HepG2 (cell line): ENCODE measurements at regions not wholly inside any gene's neighbourhood (a gene's known extent, or its start where the extent isn't known, plus 50 kb on each side); places are given as distances from the start of the nearest gene placed in this dataset.

Experiments used
- BCL6 ChIP-seq: IDR thresholded peaks from 2 replicates; pipeline ENCODE4 v1.6.1; 2016; ENCODE audit warnings: missing genetic modification reagents, missing compliant biosample characterization
- ETS1 ChIP-seq: sonication (generic); formaldehyde crosslinking; IDR thresholded peaks from 2 replicates; pipeline ENCODE4 v1.4.0; 2020; ENCODE audit warnings: missing genetic modification reagents
- EZH2 ChIP-seq: conservative IDR thresholded peaks from 2 replicates; pipeline ENCODE4 v1.6.1; 2012; ENCODE audit warnings: mild to moderate bottlenecking, low read depth, low read length, moderate library complexity
- RAD21 ChIP-seq: fragments of 450-650 bp; formaldehyde crosslinking; IDR thresholded peaks from 2 replicates; pipeline ENCODE4 v1.5.0; 2020; ENCODE audit warnings: mild to moderate bottlenecking
- RELA ChIP-seq: sonication (generic); formaldehyde crosslinking; IDR thresholded peaks from 2 replicates; pipeline ENCODE4 v1.4.0; 2020; ENCODE audit warnings: missing genetic modification reagents
- REST ChIP-seq, 2 experiments: IDR thresholded peaks; 2 replicates each; pipeline ENCODE4 v1.6.1; 2011 to 2012; ENCODE audit warnings: low read length in 2 of 2, borderline replicate concordance in 1 of 2, low read depth in 1 of 2, mild to moderate bottlenecking in 1 of 2, moderate library complexity in 1 of 2
- STAG1 ChIP-seq: sonication (generic); formaldehyde crosslinking; IDR thresholded peaks from 2 replicates; pipeline ENCODE4 v1.4.0; 2020; ENCODE audit warnings: missing genetic modification reagents
- U2AF1 ChIP-seq: fragments of 200-400 bp; formaldehyde crosslinking; optimal IDR thresholded peaks from 2 replicates; pipeline ENCODE3; 2017; ENCODE audit warnings: mild to moderate bottlenecking, low read depth, low read length
- ZFP62 ChIP-seq: sonication (generic); formaldehyde crosslinking; IDR thresholded peaks from 2 replicates; pipeline ENCODE4 v1.4.0; 2020; ENCODE audit warnings: missing genetic modification reagents
- ZNF441 ChIP-seq: sonication (generic); formaldehyde crosslinking; IDR thresholded peaks from 2 replicates; pipeline ENCODE4 v1.7.0; 2021; ENCODE audit warnings: missing genetic modification reagents, borderline replicate concordance
- ZNF546 ChIP-seq: sonication (generic); formaldehyde crosslinking; conservative IDR thresholded peaks from 2 replicates; pipeline ENCODE4 v1.8.1; 2023; ENCODE audit warnings: mild to moderate bottlenecking, missing genetic modification reagents
- ZNF646 ChIP-seq: sonication (generic); formaldehyde crosslinking; IDR thresholded peaks from 2 replicates; pipeline ENCODE4 v1.9.0; 2021; ENCODE audit warnings: mild to moderate bottlenecking, missing genetic modification reagents
- TF ChIP-seq, protein P1 (sequence below): sonication (generic); formaldehyde crosslinking; IDR thresholded peaks from 2 replicates; pipeline ENCODE4 v1.8.1; 2022; ENCODE audit warnings: mild to moderate bottlenecking, missing genetic modification reagents

- TF ChIP-seq ZNF646 (0 out of 2 replicates have a peak, but pooled peaks have one; percentile 37), BCL6 (CRISPR knock-in tag) (peak; percentile 35; the same call in 1 of the 2 replicates), STAG1 (CRISPR knock-in tag) (no peak), U2AF1 (no peak), REST (IDR thresholded peaks at IDR 0.05; ENCODE audit: borderline replicate concordance in 1 of 2, low read depth in 1 of 2, low read length in 2 of 2) (peak in 1 of 2 experiments; percentile 25; a peak in 1 of 4 replicates), RAD21 (no peak), ZNF441 (CRISPR knock-in tag) (0 out of 2 replicates have a peak, but pooled peaks have one; percentile 20), RELA (no peak), ETS1 (CRISPR knock-in tag) (no peak), ZFP62 (CRISPR knock-in tag) (no peak), EZH2 (no peak), ZNF546 (CRISPR knock-in tag) (no peak)
- TF ChIP-seq, protein P1, sequence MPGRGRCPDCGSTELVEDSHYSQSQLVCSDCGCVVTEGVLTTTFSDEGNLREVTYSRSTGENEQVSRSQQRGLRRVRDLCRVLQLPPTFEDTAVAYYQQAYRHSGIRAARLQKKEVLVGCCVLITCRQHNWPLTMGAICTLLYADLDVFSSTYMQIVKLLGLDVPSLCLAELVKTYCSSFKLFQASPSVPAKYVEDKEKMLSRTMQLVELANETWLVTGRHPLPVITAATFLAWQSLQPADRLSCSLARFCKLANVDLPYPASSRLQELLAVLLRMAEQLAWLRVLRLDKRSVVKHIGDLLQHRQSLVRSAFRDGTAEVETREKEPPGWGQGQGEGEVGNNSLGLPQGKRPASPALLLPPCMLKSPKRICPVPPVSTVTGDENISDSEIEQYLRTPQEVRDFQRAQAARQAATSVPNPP (CRISPR knock-in tag): no peak
Measured at GRCh38 chr1:245091818-245092637, 62.8 kb upstream of the KIF26B start (continued).
